DOHH2 (cell line): ENCODE measurements at regions not wholly inside any gene's neighbourhood (a gene's known extent, or its start where the extent isn't known, plus 50 kb on each side); places are given as distances from the start of the nearest gene placed in this dataset.
A peak's percentile ranks its signal among the peaks of the same experiment; 100 is the strongest.

ENCODE experiments used
- H3F3A ChIP-seq: fragments of 200-600 bp; sonication (generic), shearing (Covaris generic); 2 replicates; pipeline ENCODE4 v1.6.0; 2016; ENCODE audit warnings: antibody characterized with exemption, mild to moderate bottlenecking; ENCODE audit not compliant: control insufficient read depth, insufficient read depth
- H3K27ac ChIP-seq: fragments of 200-600 bp; sonication (generic); 2 replicates; pipeline ENCODE4 v1.5.1; 2014; ENCODE audit warnings: low read depth, mild to moderate bottlenecking, low read length, moderate library complexity
- H3K27me3 ChIP-seq: fragments of 200-600 bp; sonication (generic); 2 replicates; pipeline ENCODE4 v1.6.1; 2014; ENCODE audit warnings: mild to moderate bottlenecking, low read length, mixed read lengths; ENCODE audit not compliant: control insufficient read depth
- H3K36me3 ChIP-seq: fragments of 200-600 bp; sonication (generic); 2 replicates; pipeline ENCODE4 v1.6.1; 2014; ENCODE audit warnings: mild to moderate bottlenecking, low read length, moderate library complexity, mixed read lengths; ENCODE audit not compliant: control insufficient read depth
- H3K4me1 ChIP-seq: fragments of 200-600 bp; sonication (generic); 2 replicates; pipeline ENCODE4 v1.6.1; 2014; ENCODE audit warnings: mild to moderate bottlenecking, low read length, mixed read lengths; ENCODE audit not compliant: control insufficient read depth
- H3K4me2 ChIP-seq: fragments of 200-600 bp; sonication (generic); 2 replicates; pipeline ENCODE4 v1.6.0; 2014; ENCODE audit warnings: mild to moderate bottlenecking, low read length, moderate library complexity
- H3K4me3 ChIP-seq: fragments of 200-600 bp; sonication (generic); 2 replicates; pipeline ENCODE4 v1.5.1; 2014; ENCODE audit warnings: mild to moderate bottlenecking, low read length, mixed read lengths
- H3K79me2 ChIP-seq: fragments of 200-600 bp; sonication (generic); 2 replicates; pipeline ENCODE4 v1.6.1; 2014; ENCODE audit warnings: mild to moderate bottlenecking, low read length, mixed read lengths; ENCODE audit not compliant: control insufficient read depth
- H3K9me2 ChIP-seq: fragments of 200-600 bp; sonication (generic); replicated peaks from 2 replicates; pipeline ENCODE4 v1.6.1; 2014; ENCODE audit warnings: mild to moderate bottlenecking, low read length, mixed read lengths; ENCODE audit not compliant: control insufficient read depth
- H3K9me3 ChIP-seq: fragments of 200-600 bp; sonication (generic); 2 replicates; pipeline ENCODE4 v1.6.1; 2014; ENCODE audit warnings: antibody characterized with exemption, low read length, mixed read lengths; ENCODE audit not compliant: control insufficient read depth, insufficient read depth
- H4K20me1 ChIP-seq: fragments of 200-600 bp; sonication (generic); 2 replicates; pipeline ENCODE4 v1.6.0; 2014; ENCODE audit warnings: low read depth, mild to moderate bottlenecking, antibody characterized with exemption, low read length, moderate library complexity; ENCODE audit not compliant: control insufficient read depth, insufficient read depth
- EZH2phosphoT487 ChIP-seq: fragments of 200-600 bp; sonication (generic); IDR thresholded peaks from 2 replicates; pipeline ENCODE4 v1.6.1; 2017; ENCODE audit warnings: borderline replicate concordance, mild to moderate bottlenecking, antibody characterized with exemption, low read length, moderate library complexity, mixed read lengths
- TF ChIP-seq, protein P1 (sequence below): fragments of 200-600 bp; sonication (generic); IDR thresholded peaks from one replicate; pipeline ENCODE4 v1.5.1; 2014; ENCODE audit warnings: antibody characterized with exemption, mild to moderate bottlenecking, low read depth, low read length; ENCODE audit not compliant: poor library complexity, severe bottlenecking

- H3K4me2 ChIP-seq, result peak overlapping the region; percentile 45
- no peak overlapping the region; the same call in 1 of the 2 replicates for H3K4me3 ChIP-seq
- H3K27ac ChIP-seq, result peak overlapping the region; percentile 16; the same call in 1 of the 2 replicates
These were observed 315.1 kb upstream of the MME start for GRCh38 chr3:154764856-154765640.

DNA sequence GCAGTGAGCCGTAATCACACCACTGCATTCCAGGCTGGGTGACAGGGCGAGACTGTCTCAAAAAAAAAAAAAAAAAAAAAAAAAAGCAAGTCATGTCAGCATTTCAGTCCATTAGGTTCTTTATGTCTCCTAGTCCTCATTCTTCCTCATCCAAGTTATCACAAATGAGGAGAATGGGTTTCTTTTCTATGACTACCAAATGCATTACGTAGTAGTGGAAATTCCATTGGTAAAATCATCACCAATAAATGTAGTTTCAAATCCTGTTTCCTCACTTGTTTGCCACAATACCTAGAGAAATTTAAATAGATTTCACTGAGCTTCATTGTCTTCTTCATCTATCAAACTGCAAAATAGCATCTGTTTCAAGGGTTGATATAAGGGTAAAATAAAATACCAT is 317.6 kb upstream of the MME start:
- Histone ChIP-seq H3F3A (peaks cover 7% of the 10 kb centered on the region; the same call in 1 of the 2 replicates), H3K4me3 (no peak overlapping the region), H3K9me3 (peaks cover 13% of the 10 kb centered on the region; the same call in 1 of the 2 replicates), H3K27ac (no peak overlapping the region), H3K9me2 (no peaks in the 10 kb centered on the region), H3K4me2 (no peak overlapping the region), H3K36me3 (no peaks in the 10 kb centered on the region), H3K27me3 (no peaks in the 10 kb centered on the region), H4K20me1 (no peaks in the 10 kb centered on the region), H3K4me1 (peaks cover 60% of the 10 kb centered on the region), H3K79me2 (no peaks in the 10 kb centered on the region)
- no peak for TF ChIP-seq EZH2phosphoT487
- TF ChIP-seq, protein P1, sequence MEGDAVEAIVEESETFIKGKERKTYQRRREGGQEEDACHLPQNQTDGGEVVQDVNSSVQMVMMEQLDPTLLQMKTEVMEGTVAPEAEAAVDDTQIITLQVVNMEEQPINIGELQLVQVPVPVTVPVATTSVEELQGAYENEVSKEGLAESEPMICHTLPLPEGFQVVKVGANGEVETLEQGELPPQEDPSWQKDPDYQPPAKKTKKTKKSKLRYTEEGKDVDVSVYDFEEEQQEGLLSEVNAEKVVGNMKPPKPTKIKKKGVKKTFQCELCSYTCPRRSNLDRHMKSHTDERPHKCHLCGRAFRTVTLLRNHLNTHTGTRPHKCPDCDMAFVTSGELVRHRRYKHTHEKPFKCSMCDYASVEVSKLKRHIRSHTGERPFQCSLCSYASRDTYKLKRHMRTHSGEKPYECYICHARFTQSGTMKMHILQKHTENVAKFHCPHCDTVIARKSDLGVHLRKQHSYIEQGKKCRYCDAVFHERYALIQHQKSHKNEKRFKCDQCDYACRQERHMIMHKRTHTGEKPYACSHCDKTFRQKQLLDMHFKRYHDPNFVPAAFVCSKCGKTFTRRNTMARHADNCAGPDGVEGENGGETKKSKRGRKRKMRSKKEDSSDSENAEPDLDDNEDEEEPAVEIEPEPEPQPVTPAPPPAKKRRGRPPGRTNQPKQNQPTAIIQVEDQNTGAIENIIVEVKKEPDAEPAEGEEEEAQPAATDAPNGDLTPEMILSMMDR, result no peak

More at GRCh38 chr3:154764856-154765640, 315.1 kb upstream of the MME start:
- H4K20me1 ChIP-seq, result no peaks in the 10 kb centered on the region
- TF ChIP-seq, protein P1, result no peak
- no peak for TF ChIP-seq EZH2phosphoT487
- no peaks in the 10 kb centered on the region for H3K36me3 ChIP-seq
- H3F3A ChIP-seq, result peaks cover 6% of the 10 kb centered on the region; the same call in 1 of the 2 replicates
- H3K79me2 ChIP-seq, result no peaks in the 10 kb centered on the region
- H3K27me3 ChIP-seq, result no peaks in the 10 kb centered on the region
- no peaks in the 10 kb centered on the region for H3K9me2 ChIP-seq
- peaks cover 13% of the 10 kb centered on the region; the same call in 1 of the 2 replicates for H3K9me3 ChIP-seq
- H3K4me1 ChIP-seq, result peaks cover 50% of the 10 kb centered on the region

DNA sequence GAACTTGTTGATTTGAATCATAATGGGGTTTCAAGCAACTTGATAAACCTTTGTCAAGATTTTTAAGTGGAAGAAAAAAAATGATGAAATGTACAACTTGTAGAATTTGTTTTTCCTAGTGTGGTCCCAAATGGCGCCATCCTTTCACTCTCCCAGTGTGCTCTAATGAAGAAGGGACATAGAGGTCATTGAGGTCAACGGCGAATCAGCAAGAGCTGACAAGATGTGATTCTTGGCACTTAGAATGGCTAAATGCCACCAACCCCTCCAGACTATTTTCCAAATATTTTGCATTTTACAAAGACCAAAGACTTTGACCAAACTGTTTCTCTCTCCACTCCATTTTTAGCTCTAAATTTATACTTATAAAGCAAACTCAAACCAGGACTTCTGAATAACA is 320.2 kb upstream of the MME start:
- Histone ChIP-seq H3F3A (0 out of 2 replicates have a peak, but pooled peaks cover 3% of the 10 kb centered on the region), H3K9me3 (no peaks in the 10 kb centered on the region), H3K79me2 (no peaks in the 10 kb centered on the region), H3K27me3 (no peaks in the 10 kb centered on the region), H3K4me1 (peaks cover 35% of the 10 kb centered on the region), H4K20me1 (no peaks in the 10 kb centered on the region), H3K9me2 (no peaks in the 10 kb centered on the region), H3K4me3 (no peak overlapping the region), H3K27ac (no peak overlapping the region), H3K4me2 (no peak overlapping the region), H3K36me3 (no peaks in the 10 kb centered on the region)
- TF ChIP-seq EZH2phosphoT487, result no peak
